TTC549 (cell line): ENCODE measurements at regions not wholly inside any gene's neighbourhood (a gene's known extent, or its start where the extent isn't known, plus 50 kb on each side); places are given as distances from the start of the nearest gene placed in this dataset.
"Not testable (repeated sequence)": the region's sequence is repeated elsewhere in the genome, so short reads cannot be mapped to it uniquely, and the experiment has no call there.

ENCODE experiments used
- FAIRE-seq: peaks from 2 replicates; lab custom pipeline; 2012; peaks lifted over from hg19 to GRCh38; lab: Jason Lieb, UNC

DNA sequence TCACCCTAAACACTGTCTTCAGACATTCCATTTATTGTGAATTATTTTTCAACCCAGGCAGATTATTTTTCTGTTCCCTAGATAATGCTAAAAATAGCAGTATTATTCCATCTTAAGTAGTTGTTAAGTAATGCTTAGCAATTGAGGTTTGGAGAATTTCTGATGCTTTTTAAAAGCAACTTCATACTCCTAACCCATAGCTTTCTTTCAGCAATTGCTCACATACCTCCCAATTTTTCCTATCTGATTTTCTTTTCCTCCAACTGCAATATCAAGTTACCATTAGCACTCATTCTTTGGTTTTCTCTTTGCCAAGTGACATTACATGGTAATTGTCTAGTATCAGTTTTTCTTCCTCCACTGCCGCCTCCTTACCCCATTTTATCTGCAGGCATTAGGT lies 104.7 kb downstream of the GPR85 start:
- FAIRE-seq, result no peak

DNA sequence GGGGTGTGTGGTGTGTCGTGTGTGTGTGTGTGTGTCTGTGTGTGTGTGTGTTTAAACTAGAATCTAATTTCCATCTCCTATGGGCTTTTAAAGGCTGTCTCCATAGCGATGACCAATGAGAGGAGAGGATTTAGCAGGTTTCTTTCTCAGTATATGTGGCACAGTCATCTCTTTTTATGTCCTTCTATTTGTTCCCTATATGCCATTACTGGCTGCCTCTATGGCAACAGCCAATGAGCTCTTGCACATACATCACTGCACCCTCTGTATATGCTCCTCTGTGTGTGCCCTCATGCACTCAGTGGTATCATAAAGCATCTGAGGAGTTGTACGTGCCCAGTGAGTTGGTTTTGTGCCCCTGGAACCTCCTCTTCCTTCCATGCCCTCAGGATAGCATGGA lies 107.6 kb downstream of the GPR85 start:
- FAIRE-seq, result not testable (repeated sequence)

DNA sequence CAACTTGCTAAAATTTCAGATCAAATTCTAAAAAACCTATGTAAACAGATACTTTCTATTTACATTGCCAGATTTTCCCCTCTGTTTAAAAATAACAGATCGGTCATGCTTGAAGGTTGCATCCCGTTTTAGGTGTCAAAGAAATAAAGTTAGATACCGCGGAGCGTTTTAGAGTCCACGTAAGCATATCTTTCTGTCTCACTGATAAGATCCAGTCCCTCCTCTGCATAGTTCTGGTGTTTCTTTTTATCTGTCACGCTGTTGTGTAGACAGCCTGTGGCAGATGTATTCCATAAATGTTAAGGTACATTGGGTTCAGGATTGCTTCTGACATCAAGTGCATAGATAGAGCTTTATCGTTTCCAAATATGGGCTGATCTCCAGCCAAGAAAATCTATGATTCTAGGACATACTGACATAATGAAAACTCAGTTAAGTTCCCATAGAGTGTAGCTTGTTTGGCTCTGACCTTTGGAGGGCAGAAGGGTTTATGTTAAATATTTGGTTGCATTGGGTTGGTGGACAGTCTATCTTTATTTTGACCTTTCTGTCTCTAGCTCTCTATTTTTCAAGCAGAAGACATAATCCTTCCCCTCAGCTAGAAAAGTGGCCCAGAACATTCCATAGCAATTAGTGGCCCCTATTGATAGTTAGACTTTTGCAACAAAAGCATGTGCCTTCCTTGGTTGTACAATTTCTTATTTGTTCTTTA lies 109.2 kb downstream of the GPR85 start:
- not testable (repeated sequence) for FAIRE-seq

DNA sequence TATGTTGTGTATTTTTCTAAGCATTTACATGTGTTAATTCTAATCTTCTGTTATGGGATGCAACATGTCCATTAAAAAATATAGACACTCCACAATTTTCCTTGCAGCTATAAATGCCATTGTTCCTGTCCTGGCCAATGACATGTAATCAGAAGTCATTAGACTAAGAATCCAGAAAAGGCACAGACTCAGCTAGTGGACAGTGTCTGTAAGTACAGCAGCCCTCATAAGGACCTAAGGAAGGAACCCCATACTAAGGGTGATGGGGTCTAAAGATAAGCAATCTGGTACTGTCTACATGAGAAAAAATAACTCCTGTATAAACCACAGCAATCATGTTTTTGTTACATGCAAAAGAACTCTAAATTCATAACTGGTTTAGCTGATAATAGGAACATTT lies 115.9 kb downstream of the GPR85 start:
- FAIRE-seq, result no peak

DNA sequence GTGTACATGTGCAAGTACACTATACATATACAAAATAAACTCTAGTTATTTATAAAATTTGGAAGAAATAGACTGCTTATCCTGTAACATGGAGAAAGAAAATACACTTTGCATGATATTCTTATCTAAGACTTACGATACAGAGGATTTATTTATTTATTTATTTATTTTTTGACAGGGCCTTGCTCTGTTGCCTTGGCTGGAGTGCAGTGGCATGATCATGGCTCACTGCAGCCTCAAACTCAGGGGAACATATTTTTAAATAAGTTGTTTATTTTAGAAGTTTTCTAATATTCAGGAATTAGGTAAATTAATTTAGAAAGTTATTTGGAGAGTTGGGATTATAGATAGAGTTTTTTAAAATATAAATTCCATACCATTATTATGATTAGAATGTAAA lies 116.7 kb downstream of the GPR85 start:
- no peak for FAIRE-seq

DNA sequence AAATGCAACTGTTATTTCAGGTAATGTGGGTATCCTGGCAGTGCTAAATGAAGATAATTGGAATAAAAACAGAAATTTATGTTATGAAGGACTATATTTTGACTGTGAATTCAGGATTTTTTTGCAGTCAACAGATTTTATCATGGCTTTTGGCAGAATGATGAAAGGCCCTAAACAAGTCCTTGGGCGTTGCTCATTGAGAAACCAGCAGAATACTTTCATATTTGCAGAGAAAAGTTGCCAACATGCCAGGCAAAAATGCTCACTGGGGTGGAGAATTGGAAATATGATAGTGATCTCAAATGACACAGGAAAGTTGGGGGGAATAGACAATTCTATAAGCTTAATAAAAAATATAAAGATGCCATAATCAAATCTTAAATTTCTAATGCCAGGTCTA lies 121.1 kb downstream of the GPR85 start:
- no peak for FAIRE-seq

DNA sequence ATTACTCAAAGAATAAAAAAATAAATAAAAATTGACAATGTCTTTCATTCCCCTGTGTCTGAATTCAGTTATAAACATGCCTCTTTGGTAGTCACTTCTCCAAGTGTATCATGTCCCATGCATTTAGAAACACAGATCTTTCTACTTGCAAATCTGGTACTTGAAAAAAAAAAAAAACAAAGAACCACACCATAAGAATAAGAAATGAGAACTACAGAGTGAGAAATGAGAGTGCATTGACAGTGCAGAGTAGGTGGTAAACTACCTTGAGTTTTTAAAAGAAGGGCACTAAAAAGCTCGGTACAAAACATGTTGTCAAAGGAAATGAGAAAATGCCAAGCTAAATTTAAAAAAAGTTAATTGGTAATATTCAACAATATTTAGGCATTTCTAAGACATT lies 123.0 kb downstream of the GPR85 start:
- no peak for FAIRE-seq

DNA sequence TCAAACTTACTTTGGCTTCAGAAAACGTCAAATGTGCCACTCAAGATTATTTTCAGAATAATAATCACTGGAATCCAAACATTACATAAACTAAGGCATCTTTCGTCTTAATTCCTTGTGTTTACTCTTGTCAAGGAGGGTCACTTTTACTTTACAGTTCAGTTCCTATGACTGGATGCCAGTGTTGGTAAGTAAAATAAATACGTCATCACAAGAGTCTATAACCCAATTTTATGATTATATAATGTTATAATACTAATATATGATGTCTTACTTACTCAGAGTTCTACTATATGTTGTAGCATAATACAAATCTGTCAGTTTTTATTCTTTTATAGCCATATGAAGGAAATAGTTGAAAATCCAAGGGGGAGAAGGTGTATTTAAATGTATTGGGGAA lies 123.8 kb downstream of the GPR85 start:
- no peak for FAIRE-seq

DNA sequence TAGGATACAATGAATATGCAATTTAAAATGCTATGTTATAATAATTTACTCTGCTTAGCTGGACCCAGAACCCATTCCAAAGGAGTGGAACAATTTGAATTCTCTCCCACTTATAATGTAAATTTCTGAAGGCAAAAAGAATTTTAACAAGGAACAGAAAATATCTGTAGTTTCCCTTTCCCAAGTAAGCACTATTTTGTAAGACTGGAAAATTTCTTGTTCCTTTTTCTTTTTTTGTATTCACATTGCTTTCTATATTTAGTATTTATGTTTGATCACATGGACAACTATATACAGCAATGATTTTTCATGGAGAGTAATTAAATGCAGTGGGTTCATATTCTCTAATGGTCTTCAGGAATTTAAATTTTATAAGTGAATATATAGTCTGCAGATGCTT lies 127.4 kb downstream of the GPR85 start:
- FAIRE-seq, result no peak

DNA sequence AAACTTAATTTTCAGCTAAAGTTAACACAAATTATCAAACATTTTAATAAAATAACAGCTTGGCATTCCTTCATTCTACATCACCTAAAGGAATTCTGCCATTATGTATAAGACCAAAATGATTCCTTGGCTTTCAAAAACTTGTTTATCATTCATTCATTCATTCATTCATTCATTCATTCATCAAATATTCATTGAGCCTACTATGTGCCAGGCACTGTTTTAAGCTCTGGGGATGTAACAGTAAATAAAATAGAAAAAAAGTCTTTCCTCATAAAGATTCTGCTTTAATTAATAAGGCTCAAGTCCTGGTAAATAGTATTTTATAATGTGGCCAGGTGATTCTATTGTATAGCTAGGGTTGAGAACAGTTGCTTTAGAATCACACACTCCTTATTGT lies 127.9 kb downstream of the GPR85 start:
- no peak for FAIRE-seq

DNA sequence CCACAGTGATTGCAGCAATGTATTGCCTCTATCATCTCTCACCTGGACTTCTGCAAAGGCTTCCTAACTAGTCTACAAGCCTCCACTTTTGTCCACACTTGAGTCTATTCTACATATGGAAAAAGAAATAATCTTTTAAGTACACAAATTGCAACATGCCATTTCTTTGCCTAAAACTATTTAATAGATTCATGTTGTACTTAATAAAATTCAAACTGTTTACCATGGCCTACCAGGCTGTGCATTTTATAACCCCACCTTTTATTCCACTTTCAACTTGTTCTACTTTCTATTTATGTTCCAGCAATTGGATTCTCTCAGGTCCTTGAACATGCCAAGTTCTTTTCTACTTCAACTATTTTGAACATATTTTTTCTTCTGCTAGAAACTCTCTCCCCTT lies 128.7 kb downstream of the GPR85 start:
- no peak for FAIRE-seq

DNA sequence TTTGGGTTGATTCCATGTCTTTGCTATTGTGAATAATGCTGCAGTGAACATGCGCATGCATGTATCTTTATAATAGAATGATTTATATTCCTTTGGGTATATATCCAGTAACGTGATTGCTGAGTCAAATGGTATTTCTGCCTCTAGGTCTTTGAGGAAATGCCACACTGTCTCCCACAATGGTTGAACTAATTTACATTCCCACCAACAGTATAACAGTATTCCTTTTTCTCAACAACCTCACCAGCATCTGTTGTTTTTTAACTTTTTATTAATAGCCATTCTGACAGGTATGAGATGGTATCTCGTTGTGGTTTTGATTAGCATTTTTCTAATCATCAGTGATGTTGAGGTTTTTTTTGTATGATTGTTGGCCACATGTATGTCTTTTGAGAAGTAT lies 133.6 kb downstream of the GPR85 start:
- not testable (repeated sequence) for FAIRE-seq

DNA sequence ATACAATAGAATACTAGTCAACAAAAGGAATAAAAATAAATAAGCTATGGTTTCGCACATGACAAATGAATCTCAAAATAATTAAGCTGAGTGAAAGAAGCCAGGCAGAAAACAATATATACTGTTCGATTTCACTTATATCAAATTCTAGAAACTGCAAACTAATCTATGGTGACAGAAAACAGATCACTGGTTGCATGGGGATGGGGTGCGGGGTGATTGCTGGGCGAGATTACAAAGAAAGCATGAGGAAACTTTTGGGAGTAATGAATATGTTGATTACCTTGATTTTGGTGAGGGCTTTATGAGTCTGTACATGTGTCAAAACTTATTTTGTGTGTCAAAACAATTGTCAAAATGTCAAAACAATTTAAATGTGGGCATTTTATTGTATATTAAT lies 135.6 kb downstream of the GPR85 start:
- no peak for FAIRE-seq

DNA sequence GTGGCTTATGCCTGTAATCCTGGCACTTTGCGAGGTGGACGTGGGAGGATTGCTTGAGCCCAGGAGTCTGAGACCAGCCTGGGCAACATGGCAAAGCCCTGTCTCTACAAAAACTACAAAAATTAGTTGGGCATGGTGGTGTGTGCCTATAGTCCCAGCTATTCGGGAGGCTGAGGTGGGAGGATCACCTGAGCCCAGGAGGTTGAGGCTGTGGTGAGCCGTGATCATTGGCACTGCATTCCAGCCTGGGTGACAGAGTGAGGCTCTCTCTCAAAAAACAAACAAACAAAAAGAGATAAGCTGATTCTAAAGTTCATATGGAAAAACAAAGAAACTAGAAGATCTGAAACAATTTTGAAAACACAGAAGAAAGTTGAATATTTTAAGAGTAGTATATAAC lies 136.9 kb downstream of the GPR85 start:
- FAIRE-seq, result not testable (repeated sequence)

DNA sequence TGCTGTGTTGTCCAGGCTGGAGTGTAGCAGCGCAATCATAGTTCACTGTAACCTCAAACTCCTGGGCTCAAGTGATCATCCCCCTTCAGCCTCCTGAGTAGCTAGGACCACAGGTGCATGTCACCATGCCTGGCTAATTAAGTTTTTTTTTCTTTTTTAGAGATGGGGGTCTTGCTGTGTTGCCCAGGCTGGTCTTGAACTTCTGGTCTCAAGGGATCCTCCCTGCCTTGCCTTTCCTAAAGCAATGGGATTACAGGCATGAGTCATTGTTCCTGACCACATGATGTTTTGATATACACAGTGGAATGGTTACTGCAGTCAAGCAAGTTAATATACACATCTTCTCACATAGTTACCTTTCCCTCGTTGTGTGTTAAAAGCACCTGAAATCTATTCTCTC lies 140.3 kb downstream of the GPR85 start:
- no peak for FAIRE-seq

DNA sequence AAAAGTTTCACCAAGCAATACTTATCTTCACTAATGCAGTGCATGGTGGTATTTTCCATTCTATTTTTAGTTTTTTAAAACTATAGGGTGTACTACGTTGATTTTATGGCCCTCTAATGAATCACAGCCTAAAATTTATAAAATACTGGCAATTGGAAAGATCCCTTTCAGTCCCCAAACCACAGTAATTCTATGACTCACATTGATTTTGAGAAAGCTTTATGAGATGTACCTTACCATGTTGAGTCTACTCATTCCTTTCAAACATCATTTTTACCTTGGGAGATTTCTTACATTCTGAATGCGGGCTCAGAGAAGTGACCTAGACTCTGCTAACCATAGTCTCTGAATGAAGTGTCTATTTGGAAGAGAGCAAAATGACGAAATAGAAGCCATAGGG lies 141.6 kb downstream of the GPR85 start:
- FAIRE-seq, result no peak

DNA sequence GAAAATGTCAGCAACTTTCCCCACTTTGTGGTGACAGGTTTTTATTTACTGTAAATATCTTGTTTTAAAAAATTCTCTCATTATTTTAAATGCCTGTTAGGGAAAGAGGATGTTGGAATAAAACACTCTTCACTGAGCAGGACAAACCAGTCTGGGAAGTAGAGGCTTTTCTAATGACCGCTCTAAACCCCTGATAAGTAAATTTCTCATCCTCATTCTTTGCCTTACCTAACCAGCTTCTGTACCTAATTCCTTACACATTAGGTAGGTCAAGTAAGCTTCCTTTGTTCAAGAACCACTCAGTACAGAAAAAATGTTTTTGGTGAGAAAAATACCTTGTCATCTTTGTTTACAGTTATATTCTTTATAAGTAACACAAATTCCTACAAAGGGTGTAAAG lies 143.6 kb downstream of the GPR85 start:
- FAIRE-seq, result no peak

DNA sequence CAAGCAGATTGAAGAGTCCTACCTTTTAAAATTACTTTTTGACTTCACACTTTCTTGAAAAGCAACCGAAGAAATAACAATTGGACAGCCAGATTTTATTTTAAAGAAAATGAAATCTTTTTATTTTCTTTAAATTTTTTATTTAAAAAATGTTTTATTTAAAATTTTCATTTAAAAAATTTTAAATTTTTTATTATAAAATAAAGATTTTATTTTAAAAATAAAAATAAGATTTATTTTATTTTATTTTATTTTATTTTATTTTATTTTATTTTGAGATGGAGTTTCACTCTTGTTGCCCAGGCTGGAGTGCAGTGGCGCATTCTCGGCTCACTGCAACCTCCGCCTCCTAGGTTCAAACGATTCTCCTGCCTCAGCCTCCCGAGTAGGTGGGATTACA lies 144.5 kb downstream of the GPR85 start:
- FAIRE-seq, result peak; percentile 92

DNA sequence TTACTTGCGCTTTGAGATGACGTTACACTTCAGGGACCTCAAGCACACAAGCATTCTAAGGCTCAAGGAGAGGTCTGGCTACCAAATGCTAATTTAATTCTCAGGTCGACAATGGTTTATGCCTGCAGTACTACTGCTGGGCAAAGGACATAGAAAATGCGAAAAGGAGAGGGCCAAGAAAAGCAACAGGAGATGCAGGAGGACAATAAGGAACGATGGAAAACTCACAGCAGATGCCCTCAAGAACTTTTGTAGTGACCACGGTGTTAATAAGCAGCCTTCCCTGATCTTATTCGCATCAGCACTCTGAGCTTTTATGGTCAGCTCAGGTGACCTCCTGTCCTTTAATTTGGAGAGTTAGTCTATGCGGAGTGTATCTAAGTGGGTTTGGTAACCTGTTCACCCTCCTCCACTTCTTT lies 146.3 kb downstream of the GPR85 start:
- FAIRE-seq, result no peak

DNA sequence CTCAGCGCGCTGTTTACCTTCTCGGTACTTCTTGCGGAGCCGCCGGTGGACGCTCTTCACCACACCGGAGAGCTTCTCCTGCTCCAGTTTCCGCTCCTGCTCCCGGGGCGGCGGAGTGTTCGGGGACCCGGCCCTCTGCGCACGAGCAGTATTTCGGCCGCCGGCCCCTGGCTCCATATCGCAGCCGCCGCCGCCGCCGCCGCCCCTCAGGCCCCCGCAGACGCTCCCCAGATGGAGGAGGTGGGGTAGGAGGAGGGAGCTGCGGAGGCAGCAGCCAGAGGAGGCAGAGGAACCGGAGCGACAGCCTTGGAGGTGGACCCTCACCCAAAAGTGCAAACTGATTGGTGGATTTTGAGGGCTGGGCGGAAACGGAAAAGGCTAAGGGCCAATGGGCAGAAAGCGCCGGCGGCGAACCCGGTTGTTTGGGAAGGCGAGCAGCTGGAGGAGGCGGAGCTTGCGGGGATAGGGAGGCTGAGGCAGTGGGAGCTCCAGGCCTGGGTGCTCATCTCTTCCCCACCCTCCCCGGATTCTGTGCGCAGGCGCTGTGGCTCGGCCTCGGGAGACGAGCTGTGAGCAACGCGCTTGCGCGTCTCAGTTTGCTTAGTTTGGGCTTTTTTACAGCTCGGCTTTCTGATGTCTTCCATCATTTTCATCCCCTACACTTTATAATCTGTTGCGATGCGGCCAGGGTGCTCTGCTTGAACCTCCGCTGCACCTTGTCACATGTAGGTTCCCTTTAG lies 146.9 kb downstream of the GPR85 start:
- FAIRE-seq, result peak; percentile 96

DNA sequence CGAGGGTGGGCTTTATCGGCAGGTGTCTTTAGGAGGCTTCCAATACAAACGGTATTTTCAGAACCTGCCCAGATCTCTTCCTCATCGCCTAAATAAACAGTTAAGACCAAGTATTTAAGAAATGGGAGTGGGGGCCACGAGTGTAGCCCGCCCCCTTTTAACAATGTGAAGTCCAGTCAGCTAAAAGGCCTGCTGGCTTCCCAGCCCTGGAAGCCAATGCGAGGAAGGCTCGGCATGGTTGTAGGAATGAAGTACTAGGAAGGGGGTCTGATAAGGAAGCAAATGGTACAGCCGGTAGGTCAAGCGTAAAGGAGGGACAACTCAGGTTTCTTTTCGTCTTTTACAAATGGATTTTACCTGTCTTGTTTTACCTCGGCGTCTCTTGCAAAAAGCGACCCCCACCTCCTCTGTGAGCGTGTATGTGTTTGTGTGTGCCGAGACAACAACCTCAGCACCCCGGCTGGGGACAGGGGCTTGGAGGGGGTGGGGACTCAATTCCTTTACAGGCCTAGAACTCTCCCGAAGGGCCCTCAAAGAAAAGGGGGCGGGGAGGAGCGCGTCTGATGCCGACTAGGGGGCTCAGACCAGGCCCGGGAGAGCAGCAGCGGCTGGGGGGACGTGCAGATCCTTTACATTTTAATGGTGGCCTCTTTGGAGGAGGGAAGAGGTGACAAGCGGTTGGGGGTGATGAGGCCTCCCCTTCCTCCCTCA lies 147.6 kb downstream of the GPR85 start:
- FAIRE-seq, result no peak

DNA sequence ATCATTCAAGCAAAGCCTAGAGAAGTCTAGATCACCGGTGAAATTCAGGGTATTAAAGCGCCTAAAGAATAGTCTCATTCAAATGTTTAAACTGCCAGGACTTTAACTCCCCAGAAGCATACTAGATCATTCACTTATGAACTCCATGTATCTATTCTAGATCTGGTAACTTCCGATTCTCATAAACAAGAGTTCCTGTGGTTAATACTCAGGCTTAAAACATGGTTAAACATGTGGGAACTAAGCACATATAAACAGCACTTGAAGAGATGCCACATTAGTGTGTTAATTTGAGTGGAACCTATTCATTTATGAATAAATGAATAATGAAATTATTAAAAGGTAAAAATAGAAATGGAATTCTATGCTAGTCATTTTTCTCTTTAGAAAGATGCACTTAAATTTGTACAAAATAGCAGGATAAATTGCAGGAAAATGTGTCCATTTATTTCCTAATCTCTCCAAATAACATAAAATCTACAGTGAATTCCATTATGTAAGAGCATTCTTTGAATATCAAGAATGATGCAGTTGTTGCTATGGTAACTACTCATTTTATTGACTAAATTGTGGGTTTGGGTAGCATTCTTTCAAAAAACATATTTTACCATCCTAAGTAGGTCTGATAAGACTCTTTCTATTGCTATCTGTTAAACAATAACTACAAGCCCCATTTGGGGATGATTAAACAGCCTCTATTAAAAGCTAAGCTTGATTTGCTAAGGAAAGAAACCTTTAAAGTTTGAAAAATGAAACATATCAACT lies 147.6 kb upstream of the TMEM168 start:
- FAIRE-seq, result no peak

DNA sequence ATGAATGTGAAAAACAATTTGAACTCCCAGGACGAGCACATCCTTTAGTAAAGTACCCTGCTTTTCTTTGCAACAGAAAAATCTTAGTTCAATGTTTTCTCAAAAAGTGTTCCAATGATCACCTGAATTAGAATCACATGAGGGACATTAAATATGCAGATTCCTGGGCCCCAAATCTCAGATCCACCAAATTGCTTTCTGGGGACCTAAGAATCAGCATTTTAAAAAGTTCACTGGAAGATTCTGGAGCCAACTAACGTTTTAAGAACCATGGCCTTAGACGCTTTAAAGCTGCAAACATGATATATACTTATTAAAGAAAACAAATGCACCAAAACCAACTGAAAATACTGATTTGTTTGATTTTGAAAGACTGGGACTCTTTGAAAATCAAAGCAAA lies 143.4 kb upstream of the TMEM168 start:
- FAIRE-seq, result no peak
